ENCODE measurements at regions not wholly inside any gene's neighbourhood (a gene's known extent, or its start where the extent isn't known, plus 50 kb on each side); places are given as distances from the start of the nearest gene placed in this dataset.

- no peak for TF ChIP-seq POLR2AphosphoS5 (IDR thresholded peaks at IDR 0.05; ENCODE audit: low read depth, low read length)
- no peak for TF ChIP-seq FOXP2 (optimal IDR thresholded peaks at IDR 0.05; ENCODE audit: borderline replicate concordance, extremely low read depth, extremely low read length, insufficient read depth)
- no peak for TF ChIP-seq SIN3A (IDR thresholded peaks at IDR 0.05; ENCODE audit: borderline replicate concordance, insufficient read depth, low read length)
- TF ChIP-seq TAF1 (IDR thresholded peaks at IDR 0.05; ENCODE audit: borderline replicate concordance, insufficient read depth, low read length), result no peak
Measured at GRCh38 chrX:122869171-122869570, 314.9 kb upstream of the GRIA3 start.

All from PFSK-1 (cell line).